ENCODE measurements at regions not wholly inside any gene's neighbourhood (a gene's known extent, or its start where the extent isn't known, plus 50 kb on each side); places are given as distances from the start of the nearest gene placed in this dataset.
"Not testable (repeated sequence)": the region's sequence is repeated elsewhere in the genome, so short reads cannot be mapped to it uniquely, and the experiment has no call there.

DNA sequence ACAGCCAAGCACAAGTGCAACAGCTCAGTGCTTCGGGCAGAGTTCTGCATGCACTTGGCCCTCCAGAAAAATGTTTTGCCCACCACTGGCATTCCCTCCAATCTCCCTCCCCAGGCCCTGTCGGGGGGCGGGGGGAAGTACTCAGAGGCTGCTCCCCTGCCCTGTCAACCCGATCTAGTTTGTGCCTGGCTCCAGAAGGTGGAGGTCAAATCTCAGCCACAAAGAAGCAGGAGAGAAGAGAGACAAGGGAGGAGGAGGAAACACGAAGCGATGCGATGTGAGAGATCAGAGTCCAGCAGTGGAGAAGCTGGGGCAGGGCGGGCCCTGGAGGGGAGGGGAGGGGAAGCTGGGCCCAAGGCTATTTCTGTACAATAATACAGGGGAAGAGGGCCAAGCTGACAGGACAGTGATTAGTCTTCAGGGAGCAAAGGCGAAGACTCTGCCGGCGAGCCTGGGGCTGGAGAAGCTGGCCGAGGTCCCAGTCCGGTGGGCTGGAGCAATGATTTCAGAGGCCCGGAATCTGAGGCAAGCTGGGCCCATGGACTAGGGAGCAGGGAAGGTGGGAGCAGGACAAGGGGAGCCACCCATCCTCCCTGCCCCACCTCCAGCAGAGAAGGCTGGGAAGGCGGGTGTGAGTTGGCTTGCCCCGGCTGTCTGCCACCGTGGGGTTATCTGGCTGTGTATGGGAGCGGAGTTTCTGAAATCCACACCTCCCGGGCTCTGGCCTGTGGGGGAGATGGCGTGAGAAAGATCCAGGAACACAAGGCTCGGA is 167.1 kb downstream of the EFNB1 start:
- DNase-seq (ENCODE audit: low spot score): peak; percentile 18

DNA sequence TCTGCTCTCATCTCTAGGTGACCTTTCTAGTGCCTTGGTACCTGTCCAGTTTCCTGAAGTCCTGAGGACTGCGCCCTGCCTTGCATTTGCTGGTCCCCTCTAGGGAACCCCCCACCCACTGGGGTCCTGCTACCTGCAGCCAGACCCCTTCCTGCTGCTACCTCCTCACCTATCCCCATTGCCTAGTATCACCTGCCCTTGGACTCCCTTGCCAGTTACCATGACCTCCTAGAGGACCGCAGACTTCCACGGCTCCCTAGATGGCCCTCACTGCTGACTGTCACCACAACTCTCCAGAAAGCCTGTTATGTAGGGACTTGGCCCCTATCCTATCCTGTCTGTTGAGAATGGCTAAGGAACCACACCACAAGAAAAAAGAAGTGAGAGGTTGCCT is 166.6 kb downstream of the EFNB1 start:
- DNase-seq (ENCODE audit: low spot score): no peak

DNA sequence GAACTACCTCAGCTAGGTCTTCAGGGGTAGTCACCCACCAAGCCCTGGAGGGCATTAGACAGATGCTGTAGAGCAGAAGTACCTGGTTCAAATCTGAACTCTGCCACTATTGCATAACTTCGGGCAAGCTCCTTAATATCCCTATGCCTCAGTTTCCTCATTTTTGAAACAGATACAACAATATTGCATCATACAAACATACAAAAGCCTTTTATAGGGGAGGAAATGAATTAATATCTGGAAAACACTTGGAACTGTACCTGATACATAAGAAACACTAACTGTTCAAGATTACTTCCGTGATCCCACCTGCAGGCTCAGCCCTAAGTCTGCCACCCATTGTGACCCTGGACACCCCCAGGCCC is 166.1 kb downstream of the EFNB1 start:
- DNase-seq (ENCODE audit: low spot score): no peak

DNA sequence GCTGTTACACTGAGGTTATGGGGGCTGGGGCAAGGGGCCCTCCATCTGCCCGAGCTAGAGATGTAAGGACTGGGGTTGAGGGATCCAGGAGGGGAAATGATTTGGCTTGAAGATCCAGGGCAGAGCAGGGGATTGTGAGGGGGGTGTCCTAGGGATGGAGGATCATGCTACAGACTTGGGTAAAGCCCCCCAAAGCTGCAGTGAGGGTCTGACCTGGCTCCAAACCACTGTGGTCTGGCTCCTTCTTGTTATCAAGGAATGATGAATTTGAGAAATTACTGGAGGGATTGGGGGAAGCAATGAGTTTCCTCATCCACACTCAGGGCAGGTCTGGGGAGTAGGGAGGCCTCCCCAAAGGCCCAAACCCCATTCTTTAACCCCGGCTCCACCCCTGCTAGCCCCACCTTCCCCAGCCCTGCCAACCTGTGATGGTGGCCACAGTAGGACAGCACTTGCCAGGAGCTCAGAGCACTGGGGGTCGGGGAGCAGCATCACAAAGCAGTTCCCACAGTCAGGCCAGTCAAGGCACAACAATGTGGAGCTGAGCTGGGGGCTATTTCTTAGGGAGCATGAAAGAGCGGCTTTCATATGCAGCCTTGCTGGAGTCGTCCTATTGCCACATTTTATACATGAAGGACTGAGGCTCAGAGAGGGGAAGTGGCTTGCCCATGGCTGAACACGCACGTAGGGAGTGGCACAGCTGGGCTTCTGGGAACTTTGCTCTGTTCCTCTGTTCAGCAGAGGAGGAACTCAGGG is 165.5 kb downstream of the EFNB1 start:
- DNase-seq (ENCODE audit: low spot score): no peak

DNA sequence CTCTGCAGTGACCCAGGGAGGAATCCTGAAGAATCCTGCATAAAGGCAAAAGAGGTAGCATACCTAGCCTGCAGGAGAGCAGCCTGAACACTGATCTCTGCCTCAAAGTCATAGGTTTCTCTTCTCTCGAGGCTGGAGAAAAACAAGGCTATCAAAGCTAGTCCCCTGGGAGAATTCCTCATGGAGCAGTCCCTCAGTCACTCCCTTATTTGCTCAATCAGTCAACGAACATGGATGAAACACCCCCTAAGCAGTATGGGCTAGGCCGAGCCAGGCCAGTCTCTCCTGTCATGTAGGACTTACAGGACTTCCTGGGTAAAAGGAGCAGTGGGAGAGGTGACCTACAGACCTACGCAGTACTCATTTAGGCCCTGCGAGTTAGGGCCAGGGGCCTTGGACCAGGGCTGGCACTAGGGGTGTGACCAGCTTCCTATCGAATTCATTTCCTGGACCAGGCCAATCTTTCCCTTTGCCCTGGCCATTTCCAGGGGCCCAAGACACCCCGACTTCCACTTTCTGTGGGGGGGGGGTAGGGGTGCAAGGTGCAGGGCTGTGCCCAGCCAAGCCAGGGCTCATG is 164.1 kb downstream of the EFNB1 start:
- no peak for DNase-seq (ENCODE audit: low spot score)

DNA sequence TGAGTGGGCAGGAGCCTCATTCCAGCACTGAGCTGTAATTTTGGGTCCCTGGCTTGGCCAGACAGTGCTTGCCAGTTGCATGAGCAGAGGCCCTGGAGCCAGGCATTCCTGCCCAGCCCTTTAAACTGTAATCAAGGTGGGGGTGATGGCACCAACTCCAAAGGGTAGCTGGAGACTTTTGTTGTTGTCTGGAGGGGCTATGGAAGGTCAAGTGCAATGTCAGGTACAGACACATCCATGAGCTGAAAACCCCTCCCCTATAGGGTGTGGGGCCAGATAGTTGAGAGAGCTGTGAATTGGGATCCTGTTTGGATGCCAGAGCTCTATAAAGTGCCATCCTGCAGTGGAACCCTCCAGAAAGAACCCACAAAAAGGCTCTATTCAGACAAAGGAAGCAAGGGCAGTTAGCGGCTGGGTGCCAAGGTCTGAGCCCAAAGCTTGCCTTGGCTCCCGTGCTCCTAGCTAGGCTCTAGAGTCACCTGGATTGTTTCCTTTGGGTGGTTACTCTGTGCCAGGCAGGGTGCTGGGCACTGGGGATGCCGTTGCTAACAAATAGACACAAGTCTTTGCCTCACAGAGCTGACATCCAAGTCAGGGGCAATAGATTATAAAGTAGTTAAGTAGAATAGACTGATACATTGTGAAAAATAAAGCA is 163.0 kb downstream of the EFNB1 start:
- no peak for DNase-seq (ENCODE audit: low spot score)

DNA sequence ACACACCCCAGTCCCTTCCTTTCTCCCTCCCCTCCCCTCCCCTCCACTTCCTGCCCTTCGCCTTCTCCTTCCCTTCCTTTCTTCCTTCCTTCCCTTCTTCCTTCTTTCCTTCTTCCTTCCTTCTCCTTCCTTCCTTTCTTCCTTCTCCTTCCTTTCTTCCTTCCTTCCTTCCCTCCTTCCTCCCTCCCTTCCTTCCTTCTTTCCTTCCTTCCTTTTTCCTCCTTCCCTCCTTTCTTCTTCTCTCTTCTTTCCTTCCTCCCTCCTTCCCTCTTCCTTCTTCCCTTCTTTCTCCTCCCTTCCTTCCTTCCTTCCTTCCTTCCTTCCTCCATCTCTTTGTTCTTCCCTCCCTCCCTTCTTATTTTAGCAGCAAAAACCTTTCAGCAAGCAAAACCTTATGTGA is 162.1 kb downstream of the EFNB1 start:
- DNase-seq (ENCODE audit: low spot score): no peak

DNA sequence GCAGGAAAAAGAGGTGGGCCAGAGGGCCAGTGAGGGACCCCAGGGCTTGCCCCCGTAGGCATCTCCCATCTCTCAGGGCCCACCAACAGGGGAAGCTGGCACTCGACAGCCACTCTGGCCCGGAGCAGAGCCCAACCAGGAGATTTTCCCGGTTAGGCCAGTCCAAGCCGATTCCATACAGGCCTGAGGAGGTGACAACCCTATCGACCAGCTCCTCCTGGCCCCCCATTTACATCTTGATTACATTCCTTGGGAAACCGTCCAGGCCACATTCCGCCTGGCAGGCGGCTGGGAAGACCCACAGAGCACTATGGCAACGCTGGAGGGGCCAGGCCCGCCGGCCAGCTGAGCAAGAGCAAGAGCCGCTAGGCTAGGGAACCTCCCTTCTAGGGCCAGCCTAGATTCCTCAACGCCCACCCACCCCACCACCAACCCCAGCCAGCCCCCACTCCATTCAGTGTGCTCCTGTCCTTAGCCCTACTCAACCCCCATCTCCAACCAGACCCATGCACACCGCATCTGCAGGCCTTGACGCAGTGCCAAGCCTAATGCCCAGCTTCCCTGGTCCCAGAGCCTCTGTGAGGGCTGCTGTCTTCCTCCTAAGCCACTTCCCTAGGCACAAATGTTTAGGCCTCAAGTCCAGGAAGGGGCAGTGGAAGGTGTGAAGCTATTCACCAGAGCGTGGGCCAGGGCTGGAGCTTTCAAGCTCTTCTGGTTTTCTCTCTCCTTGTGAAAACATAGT is 161.2 kb downstream of the EFNB1 start:
- DNase-seq (ENCODE audit: low spot score): no peak

DNA sequence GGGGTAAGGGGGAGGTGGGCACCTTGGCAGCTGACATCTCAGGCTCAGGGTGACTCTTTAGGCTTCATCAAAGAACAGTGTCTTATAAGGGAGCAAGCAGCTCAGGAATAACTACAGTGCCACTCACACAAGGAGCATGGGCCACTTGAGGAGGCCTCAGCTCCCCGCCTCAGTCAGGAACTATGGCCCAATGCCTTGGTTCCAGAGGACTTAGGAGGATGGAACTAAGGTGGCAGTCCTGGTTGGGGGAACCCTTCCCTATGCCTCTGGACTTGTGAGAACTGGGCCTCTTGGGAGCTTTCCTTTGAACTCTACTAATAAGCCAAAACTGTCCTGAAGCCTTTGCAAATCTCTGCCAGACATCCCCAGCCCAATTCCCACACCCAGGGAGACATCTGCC is 160.6 kb downstream of the EFNB1 start:
- no peak for DNase-seq (ENCODE audit: low spot score)

DNA sequence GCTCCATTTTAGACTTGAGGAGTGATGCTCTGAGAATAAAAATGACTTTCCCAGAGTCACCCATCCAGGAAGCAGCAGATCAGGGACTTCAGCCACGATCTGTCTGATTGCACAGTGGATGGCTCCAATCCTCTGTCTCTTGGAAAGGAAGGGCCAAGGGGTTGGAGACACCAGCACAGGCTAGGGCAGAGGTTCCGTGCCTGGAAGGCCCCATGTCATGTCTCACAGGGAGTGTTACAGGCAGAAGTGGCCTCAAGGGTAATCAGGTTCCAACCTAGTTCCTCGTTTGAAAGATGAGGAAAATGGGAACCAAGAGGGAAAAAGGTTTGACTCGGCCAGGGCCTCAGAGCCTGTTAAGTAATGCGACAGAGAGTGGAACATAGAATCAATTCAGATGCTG is 160.0 kb downstream of the EFNB1 start:
- DNase-seq (ENCODE audit: low spot score): no peak

DNA sequence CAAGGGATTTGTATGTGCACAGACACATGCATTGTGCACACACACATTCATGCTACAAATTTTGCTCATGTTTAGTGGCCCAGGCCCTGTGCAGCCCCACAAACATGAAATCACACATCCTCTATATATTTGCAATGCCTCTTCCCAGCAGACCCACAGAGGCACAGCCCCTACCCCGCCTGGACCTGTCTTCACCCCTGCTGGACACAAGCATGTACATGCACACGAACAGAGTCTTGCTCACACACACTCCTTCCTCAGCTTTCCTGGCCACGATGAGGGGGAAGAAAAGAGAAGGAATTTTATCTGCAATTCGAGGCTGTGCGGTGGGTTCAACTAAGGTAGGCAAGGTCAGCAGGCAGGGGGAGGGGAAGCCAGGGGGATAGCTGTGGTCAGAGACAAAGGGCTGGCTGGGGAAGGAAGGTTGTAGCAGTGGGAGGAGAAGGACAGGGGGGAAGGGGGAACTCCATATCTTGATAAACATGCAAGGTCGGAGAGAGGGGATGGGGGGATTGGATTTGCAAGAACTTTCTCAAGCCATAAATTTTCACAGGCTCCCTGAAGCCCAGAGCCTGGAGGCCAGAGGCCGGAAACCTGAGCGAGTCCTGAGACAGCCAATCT is 156.4 kb downstream of the EFNB1 start:
- DNase-seq (ENCODE audit: low spot score): no peak

DNA sequence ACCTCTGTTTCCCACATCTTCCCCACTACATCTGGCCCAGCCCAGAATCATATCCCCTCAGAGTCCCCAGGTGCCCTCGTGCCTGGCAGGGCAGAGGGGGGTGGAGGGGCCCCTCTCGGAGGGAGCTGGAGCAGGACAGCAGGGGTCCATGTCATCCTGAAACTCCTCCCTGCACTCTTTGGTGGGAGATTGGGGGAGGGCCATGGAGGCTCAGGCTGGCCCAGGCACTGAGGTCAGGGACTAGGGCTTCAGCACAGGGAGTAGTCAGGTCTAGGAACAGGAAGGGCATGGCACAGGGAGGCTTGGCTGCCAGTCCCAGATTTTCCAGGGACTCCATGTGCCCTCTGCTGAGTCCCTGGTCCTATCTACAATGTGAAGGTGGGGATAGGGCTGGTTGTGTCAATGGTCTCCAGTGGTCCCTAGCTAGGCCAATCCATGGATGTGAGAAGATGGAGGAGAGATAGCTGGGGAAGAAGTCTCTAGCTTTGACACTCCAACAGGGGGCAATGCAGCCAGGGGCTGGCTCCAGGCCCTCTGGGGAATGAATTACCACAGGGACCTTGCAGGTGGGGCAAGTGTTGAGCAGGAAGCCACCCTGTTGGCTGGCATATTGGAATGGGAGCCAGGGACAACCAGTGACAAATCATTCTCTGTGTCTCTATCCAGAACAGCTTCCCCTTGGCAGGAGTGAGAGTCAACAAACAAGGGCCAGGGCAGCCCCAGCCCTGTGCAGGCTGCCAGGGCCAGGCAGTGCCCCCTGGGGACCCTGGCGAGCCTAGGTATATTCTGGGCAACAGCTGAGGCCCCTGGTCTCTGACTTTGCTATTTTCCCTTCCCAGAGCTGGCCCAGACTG is 154.4 kb downstream of the EFNB1 start:
- no peak for DNase-seq (ENCODE audit: low spot score)

DNA sequence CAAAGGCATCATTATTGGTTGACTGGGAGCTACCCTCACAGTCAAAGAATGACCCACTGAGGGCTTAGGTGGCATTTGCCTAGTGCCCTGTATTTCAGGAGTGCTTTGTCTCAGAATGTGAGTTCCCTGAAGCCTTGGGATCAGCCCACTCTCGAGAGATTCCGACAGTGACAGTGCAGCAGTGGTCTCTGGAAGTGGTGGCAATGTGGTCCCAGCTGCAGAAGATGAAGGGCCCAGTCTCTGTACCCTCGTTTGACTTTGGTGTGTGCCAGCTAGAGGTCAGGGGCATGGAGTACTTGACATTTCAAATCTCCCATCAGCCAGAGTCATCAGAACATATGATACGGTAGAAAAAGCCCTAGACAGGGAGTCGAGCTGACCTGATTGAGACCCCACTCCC is 153.7 kb downstream of the EFNB1 start:
- DNase-seq (ENCODE audit: low spot score): no peak

DNA sequence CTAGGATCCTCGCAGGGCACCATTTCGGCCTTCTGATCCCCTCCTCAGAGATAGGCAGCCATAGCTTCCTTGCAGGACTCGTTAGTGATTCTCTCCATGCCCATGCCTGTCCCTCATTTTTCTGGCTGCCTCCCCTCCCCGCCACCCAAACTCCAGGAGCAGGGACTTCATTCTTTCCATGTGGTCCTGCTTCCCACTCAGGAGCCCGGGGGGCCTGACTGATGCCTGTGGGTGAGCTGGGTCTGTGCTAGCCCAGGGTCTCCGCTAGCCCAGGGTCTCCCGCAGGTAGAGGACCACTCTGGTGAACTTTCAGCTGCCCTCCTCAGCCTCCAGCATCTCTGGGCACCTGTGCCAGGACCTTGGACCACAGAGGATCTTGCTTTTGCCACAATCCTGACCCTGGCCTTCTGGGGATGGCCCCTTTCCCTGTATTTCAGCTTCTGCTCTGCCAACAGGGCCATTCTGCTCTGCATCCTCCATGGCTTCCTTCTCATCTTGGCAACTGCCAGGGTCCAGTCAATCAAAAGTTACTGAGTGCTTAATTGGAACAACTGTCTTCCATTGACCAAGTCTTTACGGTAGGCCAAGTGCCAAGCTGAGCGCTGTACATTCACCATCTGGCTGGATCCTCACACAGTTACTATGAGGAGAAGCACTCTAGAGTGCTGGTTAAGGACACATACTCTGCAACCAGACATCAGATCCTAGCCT is 152.2 kb downstream of the EFNB1 start:
- no peak for DNase-seq (ENCODE audit: low spot score)

DNA sequence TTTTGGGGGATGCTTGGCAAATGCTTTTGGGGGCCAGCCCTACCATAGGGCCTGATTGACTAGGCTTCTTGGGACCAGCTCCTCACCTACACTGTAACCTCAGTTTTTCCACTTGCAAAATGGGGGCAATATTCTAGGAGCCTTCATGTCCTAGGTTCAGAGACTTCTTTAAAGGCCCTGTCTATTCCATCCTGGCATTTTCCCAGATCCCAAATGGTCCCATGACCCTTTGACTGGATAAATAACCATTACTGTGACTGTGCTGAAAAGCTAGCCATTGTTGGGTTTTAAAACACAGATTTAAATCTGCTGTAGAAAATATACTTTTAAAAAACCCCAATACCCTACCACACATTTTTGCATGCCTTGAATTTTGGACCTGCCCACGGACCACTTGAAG is 149.8 kb downstream of the EFNB1 start:
- DNase-seq (ENCODE audit: low spot score): no peak

DNA sequence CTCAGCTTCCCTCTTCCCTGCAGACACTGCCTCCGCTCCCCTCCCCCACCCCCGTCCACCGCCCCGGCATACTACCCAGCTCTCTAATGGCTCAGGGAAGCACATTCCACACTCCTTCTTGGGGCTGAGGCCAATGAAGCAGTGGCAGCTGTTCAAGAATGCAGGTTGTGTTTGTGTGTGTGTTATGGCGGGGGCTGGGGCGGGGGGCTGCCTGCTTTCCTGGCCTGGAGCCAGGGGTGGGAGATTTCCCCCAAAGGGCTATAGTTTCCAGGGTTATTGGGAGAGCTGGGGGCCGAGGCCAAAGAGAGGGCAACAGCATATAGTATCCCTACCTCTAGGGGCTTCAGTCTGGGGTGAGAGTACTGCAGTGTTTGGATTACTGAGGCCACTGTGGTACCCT is 149.4 kb downstream of the EFNB1 start:
- DNase-seq (ENCODE audit: low spot score): no peak

DNA sequence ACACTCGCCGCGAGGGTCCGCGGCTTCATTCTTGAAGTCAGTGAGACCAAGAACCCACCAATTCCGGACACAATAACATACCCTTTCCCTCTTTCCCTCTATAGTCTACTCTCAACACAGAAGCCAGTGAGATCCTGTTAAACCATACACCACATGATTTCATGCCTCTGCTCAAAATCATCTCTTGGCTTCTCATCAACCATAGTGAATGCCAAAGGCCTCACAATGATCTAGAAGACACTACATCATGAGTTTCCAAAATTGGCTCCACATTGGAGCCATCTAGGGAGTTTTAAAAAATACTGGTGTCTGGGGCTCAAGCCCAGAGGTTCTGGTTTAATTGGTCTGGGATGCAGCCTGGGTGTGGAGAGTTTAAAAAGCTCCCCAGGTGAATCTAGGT is 124.5 kb downstream of the EFNB1 start:
- no peak for DNase-seq (ENCODE audit: low spot score)

DNA sequence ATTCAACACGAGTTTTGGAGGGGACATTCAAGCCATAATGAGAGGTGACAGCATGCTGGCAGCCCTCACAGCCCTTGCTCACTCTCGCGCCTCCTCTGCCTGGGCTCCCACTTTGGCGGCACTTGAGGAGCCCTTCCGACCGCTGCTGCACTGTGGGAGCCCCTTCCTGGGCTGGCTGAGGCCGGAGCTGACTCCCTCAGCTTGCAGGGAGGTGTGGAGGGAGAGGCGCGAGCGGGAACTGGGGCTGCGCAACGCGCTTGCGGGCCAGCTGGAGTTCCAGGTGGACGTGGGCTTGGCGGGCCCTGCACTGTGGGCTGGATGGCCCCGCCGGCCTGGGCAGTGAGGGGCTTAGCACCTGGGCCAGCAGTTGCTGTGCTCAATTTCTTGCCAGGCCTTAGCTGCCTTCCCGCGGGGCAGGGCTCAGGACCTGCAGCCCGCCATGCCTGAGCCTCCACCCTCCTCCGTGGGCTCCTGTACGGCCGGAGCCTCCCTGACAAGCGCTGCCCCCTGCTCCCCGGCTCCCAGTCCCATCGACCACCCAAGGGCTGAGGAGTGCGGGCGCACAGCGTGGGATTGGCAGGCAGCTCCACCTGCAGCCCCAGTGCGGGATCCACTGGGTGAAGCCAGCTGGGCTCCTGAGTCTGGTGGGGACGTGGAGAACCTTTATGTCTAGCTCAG is 123.3 kb downstream of the EFNB1 start:
- DNase-seq (ENCODE audit: low spot score): not testable (repeated sequence)

DNA sequence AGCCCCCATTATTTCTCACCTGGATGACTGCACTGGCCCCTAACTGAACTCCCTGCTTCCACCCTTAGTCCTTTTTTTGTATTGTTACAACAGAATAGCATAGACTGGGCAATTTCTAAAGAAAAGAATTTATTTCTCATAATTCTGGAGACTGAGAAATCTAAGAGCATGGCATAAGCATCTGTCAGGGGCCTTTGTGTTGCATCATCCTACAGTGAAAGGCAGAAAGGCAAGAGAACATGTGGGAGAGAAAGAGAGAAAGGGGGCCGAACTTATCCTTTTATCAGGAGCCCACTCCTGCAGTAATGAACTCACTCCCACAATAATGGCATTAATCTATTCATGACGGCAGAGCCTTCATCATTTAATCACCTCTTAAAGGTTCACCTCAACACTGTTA is 122.1 kb downstream of the EFNB1 start:
- no peak for DNase-seq (ENCODE audit: low spot score)
